ENCODE measurements at regions not wholly inside any gene's neighbourhood (a gene's known extent, or its start where the extent isn't known, plus 50 kb on each side); places are given as distances from the start of the nearest gene placed in this dataset.

GRCh38 chr14:61643555-61643954 lies 51.8 kb upstream of the HIF1A start:
- H3K9me3 ChIP-seq (ENCODE audit: low read length) = no peaks in the 10 kb centered on the region
- H3K4me3 ChIP-seq (ENCODE audit: low read depth in 1 of 2, low read length in 2 of 2) = no peak overlapping the region
- H3K4me1 ChIP-seq (ENCODE audit: insufficient read depth, low read length) = no peaks in the 10 kb centered on the region
- H3K27ac ChIP-seq (ENCODE audit: low read depth, low read length) = no peak overlapping the region
- no peaks in the 10 kb centered on the region for H3K27me3 ChIP-seq (ENCODE audit: control insufficient read depth in 1 of 2, insufficient read depth in 2 of 2, low read length in 2 of 2)
- H3K9ac ChIP-seq (ENCODE audit: low read length) = no peak overlapping the region
- no peaks in the 10 kb centered on the region for H3K36me3 ChIP-seq (ENCODE audit: insufficient read depth, low read length)

- H3K9ac ChIP-seq (ENCODE audit: low read length) = no peak overlapping the region
- no peak overlapping the region for H3K27ac ChIP-seq (ENCODE audit: low read depth, low read length)
- H3K36me3 ChIP-seq (ENCODE audit: insufficient read depth, low read length) = no peaks in the 10 kb centered on the region
- H3K4me3 ChIP-seq (ENCODE audit: low read depth in 1 of 2, low read length in 2 of 2) = no peak overlapping the region
- no peaks in the 10 kb centered on the region for H3K9me3 ChIP-seq (ENCODE audit: low read length)
- H3K4me1 ChIP-seq (ENCODE audit: insufficient read depth, low read length) = no peaks in the 10 kb centered on the region
- no peaks in the 10 kb centered on the region for H3K27me3 ChIP-seq (ENCODE audit: control insufficient read depth in 1 of 2, insufficient read depth in 2 of 2, low read length in 2 of 2)
These were observed 51.1 kb upstream of the HIF1A start for GRCh38 chr14:61644175-61644574.

- Histone ChIP-seq H3K4me1 (ENCODE audit: insufficient read depth, low read length) (no peaks in the 10 kb centered on the region), H3K9ac (ENCODE audit: low read length) (no peak overlapping the region), H3K4me3 (ENCODE audit: low read depth in 1 of 2, low read length in 2 of 2) (no peak overlapping the region), H3K9me3 (ENCODE audit: low read length) (no peaks in the 10 kb centered on the region), H3K27ac (ENCODE audit: low read depth, low read length) (no peak overlapping the region), H3K36me3 (ENCODE audit: insufficient read depth, low read length) (no peaks in the 10 kb centered on the region), H3K27me3 (ENCODE audit: control insufficient read depth in 1 of 2, insufficient read depth in 2 of 2, low read length in 2 of 2) (no peaks in the 10 kb centered on the region)
These were observed 50.5 kb upstream of the HIF1A start for GRCh38 chr14:61644834-61645233.

GRCh38 chr14:61645247-61645646 lies 50.1 kb upstream of the HIF1A start:
- Histone ChIP-seq H3K9me3 (ENCODE audit: low read length) (no peaks in the 10 kb centered on the region), H3K4me1 (ENCODE audit: insufficient read depth, low read length) (no peaks in the 10 kb centered on the region)

More at GRCh38 chr14:61645247-61645646, 50.1 kb upstream of the HIF1A start:
- H3K9ac ChIP-seq (ENCODE audit: low read length) = no peak overlapping the region
- H3K36me3 ChIP-seq (ENCODE audit: insufficient read depth, low read length) = no peaks in the 10 kb centered on the region
- H3K27ac ChIP-seq (ENCODE audit: low read depth, low read length) = no peak overlapping the region
- H3K4me3 ChIP-seq (ENCODE audit: low read depth in 1 of 2, low read length in 2 of 2) = no peak overlapping the region
- H3K27me3 ChIP-seq (ENCODE audit: control insufficient read depth in 1 of 2, insufficient read depth in 2 of 2, low read length in 2 of 2) = no peaks in the 10 kb centered on the region

Data from muscle layer of colon (tissue), 2 donors.